HepG2 (cell line): ENCODE measurements at regions not wholly inside any gene's neighbourhood (a gene's known extent, or its start where the extent isn't known, plus 50 kb on each side); places are given as distances from the start of the nearest gene placed in this dataset.

Experiments
- EP300 ChIP-seq, 3 experiments: sonication (generic) in 1 of 3; formaldehyde crosslinking in 1 of 3; IDR thresholded peaks; 2 replicates each; pipeline versions ENCODE4 v1.5.1 to v1.6.1; 2011 to 2020; ENCODE audit warnings: low read depth in 2 of 3, low read length in 2 of 3, borderline replicate concordance in 1 of 3, improper control_type of control experiment in 1 of 3, mild to moderate bottlenecking in 1 of 3, missing genetic modification reagents in 1 of 3, moderate library complexity in 1 of 3
- HDAC1 ChIP-seq: sonication (generic); formaldehyde crosslinking; IDR thresholded peaks from 2 replicates; pipeline ENCODE4 v1.5.1; 2020; ENCODE audit warnings: mild to moderate bottlenecking, missing genetic modification reagents
- KLF9 ChIP-seq: IDR thresholded peaks from 2 replicates; pipeline ENCODE4 v1.6.1; 2016; ENCODE audit warnings: low read depth
- REXO4 ChIP-seq: sonication (generic); formaldehyde crosslinking; IDR thresholded peaks from 2 replicates; pipeline ENCODE4 v1.8.0; 2022; ENCODE audit warnings: missing genetic modification reagents, mild to moderate bottlenecking, borderline replicate concordance
- TARDBP ChIP-seq: sonication (generic); formaldehyde crosslinking; IDR thresholded peaks from 2 replicates; pipeline ENCODE4 v1.8.0; 2022; ENCODE audit warnings: mild to moderate bottlenecking, missing genetic modification reagents
- ZFP1 ChIP-seq: IDR thresholded peaks from 2 replicates; pipeline ENCODE4 v1.6.1; 2016
- TF ChIP-seq, protein P1 (sequence below): sonication (generic); formaldehyde crosslinking; conservative IDR thresholded peaks from 2 replicates; pipeline ENCODE4 v1.8.0; 2022; ENCODE audit warnings: missing genetic modification reagents
- TF ChIP-seq, protein P2 (sequence below): sonication (generic); formaldehyde crosslinking; conservative IDR thresholded peaks from 2 replicates; pipeline ENCODE4 v1.4.0; 2020; ENCODE audit warnings: mild to moderate bottlenecking, missing genetic modification reagents, moderate library complexity
- TF ChIP-seq, protein P3 (sequence below): IDR thresholded peaks from 2 replicates; pipeline ENCODE4 v1.4.0; 2020; ENCODE audit warnings: mild to moderate bottlenecking, missing genetic modification reagents
- TF ChIP-seq, protein P4 (sequence below): IDR thresholded peaks from 2 replicates; pipeline ENCODE4 v1.6.1; 2016
- TF ChIP-seq, protein P5 (sequence below): sonication (generic); formaldehyde crosslinking; IDR thresholded peaks from 2 replicates; pipeline ENCODE4 v1.4.0; 2020; ENCODE audit warnings: missing genetic modification reagents
- TF ChIP-seq, protein P6 (sequence below): fragments of 450-650 bp; IDR thresholded peaks from 2 replicates; pipeline ENCODE4 v1.6.1; 2017
- TF ChIP-seq, protein P7 (sequence below): sonication (generic); formaldehyde crosslinking; IDR thresholded peaks from 2 replicates; pipeline ENCODE4 v1.9.0; 2021; ENCODE audit warnings: missing genetic modification reagents, borderline replicate concordance

DNA sequence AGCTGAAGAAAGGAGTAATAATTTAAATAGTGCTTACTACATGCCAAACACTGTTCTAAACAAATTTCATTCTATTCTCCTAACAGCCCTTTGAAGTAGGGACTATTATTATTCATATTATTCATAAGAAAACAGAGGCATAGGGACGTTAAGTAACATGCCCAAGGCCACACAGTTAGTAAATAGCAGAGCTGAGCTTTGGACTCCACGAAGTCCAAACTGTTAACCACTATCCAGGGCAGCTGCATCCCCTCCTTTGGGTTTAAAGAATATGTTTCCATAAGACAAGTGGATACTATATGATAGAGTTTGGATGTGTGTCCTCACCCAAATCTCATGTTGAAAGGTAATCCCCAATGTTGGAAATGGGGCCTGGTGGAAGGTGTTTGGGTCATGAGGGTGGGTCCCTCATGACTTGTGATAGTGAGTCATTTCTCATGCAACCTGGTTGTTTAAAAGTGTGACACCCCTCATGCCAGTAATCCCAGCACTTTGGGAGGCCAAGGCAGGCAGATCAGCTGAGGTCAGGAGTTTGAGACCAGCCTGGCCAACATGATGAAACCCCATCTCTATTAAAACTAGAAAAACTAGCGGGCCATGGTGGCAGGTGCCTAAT is 144.0 kb upstream of the CXADR start (continued):
- TF ChIP-seq, protein P1, sequence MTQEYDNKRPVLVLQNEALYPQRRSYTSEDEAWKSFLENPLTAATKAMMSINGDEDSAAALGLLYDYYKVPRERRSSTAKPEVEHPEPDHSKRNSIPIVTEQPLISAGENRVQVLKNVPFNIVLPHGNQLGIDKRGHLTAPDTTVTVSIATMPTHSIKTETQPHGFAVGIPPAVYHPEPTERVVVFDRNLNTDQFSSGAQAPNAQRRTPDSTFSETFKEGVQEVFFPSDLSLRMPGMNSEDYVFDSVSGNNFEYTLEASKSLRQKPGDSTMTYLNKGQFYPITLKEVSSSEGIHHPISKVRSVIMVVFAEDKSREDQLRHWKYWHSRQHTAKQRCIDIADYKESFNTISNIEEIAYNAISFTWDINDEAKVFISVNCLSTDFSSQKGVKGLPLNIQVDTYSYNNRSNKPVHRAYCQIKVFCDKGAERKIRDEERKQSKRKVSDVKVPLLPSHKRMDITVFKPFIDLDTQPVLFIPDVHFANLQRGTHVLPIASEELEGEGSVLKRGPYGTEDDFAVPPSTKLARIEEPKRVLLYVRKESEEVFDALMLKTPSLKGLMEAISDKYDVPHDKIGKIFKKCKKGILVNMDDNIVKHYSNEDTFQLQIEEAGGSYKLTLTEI (CRISPR knock-in tag), result no peak
- TF ChIP-seq, protein P2, sequence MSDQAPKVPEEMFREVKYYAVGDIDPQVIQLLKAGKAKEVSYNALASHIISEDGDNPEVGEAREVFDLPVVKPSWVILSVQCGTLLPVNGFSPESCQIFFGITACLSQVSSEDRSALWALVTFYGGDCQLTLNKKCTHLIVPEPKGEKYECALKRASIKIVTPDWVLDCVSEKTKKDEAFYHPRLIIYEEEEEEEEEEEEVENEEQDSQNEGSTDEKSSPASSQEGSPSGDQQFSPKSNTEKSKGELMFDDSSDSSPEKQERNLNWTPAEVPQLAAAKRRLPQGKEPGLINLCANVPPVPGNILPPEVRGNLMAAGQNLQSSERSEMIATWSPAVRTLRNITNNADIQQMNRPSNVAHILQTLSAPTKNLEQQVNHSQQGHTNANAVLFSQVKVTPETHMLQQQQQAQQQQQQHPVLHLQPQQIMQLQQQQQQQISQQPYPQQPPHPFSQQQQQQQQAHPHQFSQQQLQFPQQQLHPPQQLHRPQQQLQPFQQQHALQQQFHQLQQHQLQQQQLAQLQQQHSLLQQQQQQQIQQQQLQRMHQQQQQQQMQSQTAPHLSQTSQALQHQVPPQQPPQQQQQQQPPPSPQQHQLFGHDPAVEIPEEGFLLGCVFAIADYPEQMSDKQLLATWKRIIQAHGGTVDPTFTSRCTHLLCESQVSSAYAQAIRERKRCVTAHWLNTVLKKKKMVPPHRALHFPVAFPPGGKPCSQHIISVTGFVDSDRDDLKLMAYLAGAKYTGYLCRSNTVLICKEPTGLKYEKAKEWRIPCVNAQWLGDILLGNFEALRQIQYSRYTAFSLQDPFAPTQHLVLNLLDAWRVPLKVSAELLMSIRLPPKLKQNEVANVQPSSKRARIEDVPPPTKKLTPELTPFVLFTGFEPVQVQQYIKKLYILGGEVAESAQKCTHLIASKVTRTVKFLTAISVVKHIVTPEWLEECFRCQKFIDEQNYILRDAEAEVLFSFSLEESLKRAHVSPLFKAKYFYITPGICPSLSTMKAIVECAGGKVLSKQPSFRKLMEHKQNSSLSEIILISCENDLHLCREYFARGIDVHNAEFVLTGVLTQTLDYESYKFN (CRISPR knock-in tag), result peak; percentile 87
- TF ChIP-seq, protein P3, sequence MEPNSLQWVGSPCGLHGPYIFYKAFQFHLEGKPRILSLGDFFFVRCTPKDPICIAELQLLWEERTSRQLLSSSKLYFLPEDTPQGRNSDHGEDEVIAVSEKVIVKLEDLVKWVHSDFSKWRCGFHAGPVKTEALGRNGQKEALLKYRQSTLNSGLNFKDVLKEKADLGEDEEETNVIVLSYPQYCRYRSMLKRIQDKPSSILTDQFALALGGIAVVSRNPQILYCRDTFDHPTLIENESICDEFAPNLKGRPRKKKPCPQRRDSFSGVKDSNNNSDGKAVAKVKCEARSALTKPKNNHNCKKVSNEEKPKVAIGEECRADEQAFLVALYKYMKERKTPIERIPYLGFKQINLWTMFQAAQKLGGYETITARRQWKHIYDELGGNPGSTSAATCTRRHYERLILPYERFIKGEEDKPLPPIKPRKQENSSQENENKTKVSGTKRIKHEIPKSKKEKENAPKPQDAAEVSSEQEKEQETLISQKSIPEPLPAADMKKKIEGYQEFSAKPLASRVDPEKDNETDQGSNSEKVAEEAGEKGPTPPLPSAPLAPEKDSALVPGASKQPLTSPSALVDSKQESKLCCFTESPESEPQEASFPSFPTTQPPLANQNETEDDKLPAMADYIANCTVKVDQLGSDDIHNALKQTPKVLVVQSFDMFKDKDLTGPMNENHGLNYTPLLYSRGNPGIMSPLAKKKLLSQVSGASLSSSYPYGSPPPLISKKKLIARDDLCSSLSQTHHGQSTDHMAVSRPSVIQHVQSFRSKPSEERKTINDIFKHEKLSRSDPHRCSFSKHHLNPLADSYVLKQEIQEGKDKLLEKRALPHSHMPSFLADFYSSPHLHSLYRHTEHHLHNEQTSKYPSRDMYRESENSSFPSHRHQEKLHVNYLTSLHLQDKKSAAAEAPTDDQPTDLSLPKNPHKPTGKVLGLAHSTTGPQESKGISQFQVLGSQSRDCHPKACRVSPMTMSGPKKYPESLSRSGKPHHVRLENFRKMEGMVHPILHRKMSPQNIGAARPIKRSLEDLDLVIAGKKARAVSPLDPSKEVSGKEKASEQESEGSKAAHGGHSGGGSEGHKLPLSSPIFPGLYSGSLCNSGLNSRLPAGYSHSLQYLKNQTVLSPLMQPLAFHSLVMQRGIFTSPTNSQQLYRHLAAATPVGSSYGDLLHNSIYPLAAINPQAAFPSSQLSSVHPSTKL (CRISPR knock-in tag), result peak; percentile 84
- TF ChIP-seq EP300 (IDR thresholded peaks at IDR 0.05; ENCODE audit: low read depth in 2 of 2, low read length in 2 of 2) (peak in 1 of 2 experiments; percentile 67; a peak in 2 of 4 replicates), EP300 (CRISPR knock-in tag; IDR thresholded peaks at IDR 0.05; ENCODE audit: borderline replicate concordance) (no peak; the same call in 1 of the 2 replicates), TARDBP (CRISPR knock-in tag) (peak; percentile 70), ZFP1 (CRISPR knock-in tag) (0 out of 2 replicates have a peak, but pooled peaks have one; percentile 24), REXO4 (no peak), KLF9 (no peak), HDAC1 (CRISPR knock-in tag) (peak; percentile 54; the same call in 1 of the 2 replicates)
- TF ChIP-seq, protein P4, sequence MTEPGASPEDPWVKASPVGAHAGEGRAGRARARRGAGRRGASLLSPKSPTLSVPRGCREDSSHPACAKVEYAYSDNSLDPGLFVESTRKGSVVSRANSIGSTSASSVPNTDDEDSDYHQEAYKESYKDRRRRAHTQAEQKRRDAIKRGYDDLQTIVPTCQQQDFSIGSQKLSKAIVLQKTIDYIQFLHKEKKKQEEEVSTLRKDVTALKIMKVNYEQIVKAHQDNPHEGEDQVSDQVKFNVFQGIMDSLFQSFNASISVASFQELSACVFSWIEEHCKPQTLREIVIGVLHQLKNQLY (CRISPR knock-in tag), result peak; percentile 37; the same call in 1 of the 2 replicates
- TF ChIP-seq, protein P5, sequence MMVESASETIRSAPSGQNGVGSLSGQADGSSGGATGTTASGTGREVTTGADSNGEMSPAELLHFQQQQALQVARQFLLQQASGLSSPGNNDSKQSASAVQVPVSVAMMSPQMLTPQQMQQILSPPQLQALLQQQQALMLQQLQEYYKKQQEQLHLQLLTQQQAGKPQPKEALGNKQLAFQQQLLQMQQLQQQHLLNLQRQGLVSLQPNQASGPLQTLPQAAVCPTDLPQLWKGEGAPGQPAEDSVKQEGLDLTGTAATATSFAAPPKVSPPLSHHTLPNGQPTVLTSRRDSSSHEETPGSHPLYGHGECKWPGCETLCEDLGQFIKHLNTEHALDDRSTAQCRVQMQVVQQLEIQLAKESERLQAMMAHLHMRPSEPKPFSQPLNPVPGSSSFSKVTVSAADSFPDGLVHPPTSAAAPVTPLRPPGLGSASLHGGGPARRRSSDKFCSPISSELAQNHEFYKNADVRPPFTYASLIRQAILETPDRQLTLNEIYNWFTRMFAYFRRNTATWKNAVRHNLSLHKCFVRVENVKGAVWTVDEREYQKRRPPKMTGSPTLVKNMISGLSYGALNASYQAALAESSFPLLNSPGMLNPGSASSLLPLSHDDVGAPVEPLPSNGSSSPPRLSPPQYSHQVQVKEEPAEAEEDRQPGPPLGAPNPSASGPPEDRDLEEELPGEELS (CRISPR knock-in tag), result peak; percentile 71
- TF ChIP-seq, protein P6, sequence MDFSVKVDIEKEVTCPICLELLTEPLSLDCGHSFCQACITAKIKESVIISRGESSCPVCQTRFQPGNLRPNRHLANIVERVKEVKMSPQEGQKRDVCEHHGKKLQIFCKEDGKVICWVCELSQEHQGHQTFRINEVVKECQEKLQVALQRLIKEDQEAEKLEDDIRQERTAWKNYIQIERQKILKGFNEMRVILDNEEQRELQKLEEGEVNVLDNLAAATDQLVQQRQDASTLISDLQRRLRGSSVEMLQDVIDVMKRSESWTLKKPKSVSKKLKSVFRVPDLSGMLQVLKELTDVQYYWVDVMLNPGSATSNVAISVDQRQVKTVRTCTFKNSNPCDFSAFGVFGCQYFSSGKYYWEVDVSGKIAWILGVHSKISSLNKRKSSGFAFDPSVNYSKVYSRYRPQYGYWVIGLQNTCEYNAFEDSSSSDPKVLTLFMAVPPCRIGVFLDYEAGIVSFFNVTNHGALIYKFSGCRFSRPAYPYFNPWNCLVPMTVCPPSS, result no peak
- TF ChIP-seq, protein P7, sequence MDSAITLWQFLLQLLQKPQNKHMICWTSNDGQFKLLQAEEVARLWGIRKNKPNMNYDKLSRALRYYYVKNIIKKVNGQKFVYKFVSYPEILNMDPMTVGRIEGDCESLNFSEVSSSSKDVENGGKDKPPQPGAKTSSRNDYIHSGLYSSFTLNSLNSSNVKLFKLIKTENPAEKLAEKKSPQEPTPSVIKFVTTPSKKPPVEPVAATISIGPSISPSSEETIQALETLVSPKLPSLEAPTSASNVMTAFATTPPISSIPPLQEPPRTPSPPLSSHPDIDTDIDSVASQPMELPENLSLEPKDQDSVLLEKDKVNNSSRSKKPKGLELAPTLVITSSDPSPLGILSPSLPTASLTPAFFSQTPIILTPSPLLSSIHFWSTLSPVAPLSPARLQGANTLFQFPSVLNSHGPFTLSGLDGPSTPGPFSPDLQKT (CRISPR knock-in tag), result no peak
